Esophagus squamous epithelium (tissue), 4 donors: ENCODE measurements at regions not wholly inside any gene's neighbourhood (a gene's known extent, or its start where the extent isn't known, plus 50 kb on each side); places are given as distances from the start of the nearest gene placed in this dataset.

Experiments
- POLR2A ChIP-seq, 4 donors: fragments of 450-650 bp; IDR thresholded peaks; one replicate each; pipeline ENCODE4 v1.6.1; 2017; ENCODE audit warnings: antibody characterized with exemption in 4 of 4, mild to moderate bottlenecking in 4 of 4, moderate library complexity in 3 of 4
- TF ChIP-seq, protein P1 (sequence below), 6 experiments: fragments of 450-650 bp in 4 of 6; fragments of 200-600 bp in 2 of 6; sonication (generic) in 2 of 6; IDR thresholded peaks; one replicate each; pipeline ENCODE4 v1.5.1; 2016 to 2019; ENCODE audit warnings: antibody characterized with exemption in 6 of 6, mild to moderate bottlenecking in 4 of 6, moderate library complexity in 4 of 6

DNA sequence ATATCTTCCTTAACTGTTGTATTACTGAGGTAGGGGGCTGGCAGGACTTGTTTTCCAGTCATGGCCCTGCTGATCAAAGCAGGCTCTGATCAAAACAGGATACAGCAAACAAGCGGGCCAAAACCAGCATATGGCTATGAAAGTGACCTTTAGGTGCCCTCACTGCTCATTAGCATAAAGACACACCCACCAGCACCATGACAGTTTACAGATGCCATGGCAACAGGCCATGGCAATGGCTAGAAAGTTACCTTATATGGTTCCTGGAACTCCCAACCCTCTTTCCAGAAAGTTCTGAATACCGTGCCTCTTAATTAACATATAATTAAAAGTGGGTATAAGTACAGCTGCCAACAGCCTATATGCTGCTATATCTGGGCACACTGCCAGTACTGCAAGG lies 551.4 kb upstream of the SGCG start:
- TF ChIP-seq, protein P1, sequence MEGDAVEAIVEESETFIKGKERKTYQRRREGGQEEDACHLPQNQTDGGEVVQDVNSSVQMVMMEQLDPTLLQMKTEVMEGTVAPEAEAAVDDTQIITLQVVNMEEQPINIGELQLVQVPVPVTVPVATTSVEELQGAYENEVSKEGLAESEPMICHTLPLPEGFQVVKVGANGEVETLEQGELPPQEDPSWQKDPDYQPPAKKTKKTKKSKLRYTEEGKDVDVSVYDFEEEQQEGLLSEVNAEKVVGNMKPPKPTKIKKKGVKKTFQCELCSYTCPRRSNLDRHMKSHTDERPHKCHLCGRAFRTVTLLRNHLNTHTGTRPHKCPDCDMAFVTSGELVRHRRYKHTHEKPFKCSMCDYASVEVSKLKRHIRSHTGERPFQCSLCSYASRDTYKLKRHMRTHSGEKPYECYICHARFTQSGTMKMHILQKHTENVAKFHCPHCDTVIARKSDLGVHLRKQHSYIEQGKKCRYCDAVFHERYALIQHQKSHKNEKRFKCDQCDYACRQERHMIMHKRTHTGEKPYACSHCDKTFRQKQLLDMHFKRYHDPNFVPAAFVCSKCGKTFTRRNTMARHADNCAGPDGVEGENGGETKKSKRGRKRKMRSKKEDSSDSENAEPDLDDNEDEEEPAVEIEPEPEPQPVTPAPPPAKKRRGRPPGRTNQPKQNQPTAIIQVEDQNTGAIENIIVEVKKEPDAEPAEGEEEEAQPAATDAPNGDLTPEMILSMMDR (IDR thresholded peaks at IDR 0.05) = no peak
- TF ChIP-seq POLR2A (IDR thresholded peaks at IDR 0.05) = no peak
